HL-60 (cell line): ENCODE measurements at regions not wholly inside any gene's neighbourhood (a gene's known extent, or its start where the extent isn't known, plus 50 kb on each side); places are given as distances from the start of the nearest gene placed in this dataset.

Source experiments
- GABPA ChIP-seq: IDR thresholded peaks from 2 replicates; pipeline ENCODE4 v1.6.1; 2012; ENCODE audit warnings: low read depth
- POLR2AphosphoS5 ChIP-seq: IDR thresholded peaks from 2 replicates; pipeline ENCODE4 v1.6.1; 2012; ENCODE audit warnings: low read depth
- SPI1 ChIP-seq: IDR thresholded peaks from 2 replicates; pipeline ENCODE4 v1.6.1; 2012; ENCODE audit warnings: low read depth, mild to moderate bottlenecking, borderline replicate concordance
- TF ChIP-seq, protein P1 (sequence below): IDR thresholded peaks from one replicate; pipeline ENCODE4 v1.5.1; 2011; ENCODE audit warnings: low read length, control low read depth, inconsistent platforms; ENCODE audit not compliant: insufficient read depth
- TF ChIP-seq, protein P2 (sequence below): IDR thresholded peaks from 2 replicates; pipeline ENCODE4 v1.6.1; 2012; ENCODE audit warnings: low read depth; ENCODE audit not compliant: insufficient replicate concordance

DNA sequence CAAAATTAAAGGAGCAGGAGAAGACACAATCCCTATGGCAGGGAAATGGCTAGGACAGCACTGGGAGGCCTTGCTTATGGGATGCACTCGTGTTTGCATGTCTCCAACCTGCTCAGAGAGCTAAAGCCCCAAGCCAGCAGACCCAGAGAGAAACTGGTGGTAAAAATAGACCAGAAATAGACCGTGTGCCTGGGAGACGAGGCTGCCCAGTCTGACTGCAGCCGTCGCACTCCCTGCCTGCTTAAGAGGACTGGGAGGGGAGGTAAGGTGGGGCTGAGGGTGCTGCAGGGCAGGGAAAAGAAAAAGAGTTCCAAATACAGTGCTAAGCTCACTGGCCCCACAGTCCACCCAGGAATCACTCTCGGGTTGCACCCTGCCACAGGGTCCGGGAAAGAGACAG, 633.5 kb downstream of the BCOR start:
- TF ChIP-seq, protein P1, sequence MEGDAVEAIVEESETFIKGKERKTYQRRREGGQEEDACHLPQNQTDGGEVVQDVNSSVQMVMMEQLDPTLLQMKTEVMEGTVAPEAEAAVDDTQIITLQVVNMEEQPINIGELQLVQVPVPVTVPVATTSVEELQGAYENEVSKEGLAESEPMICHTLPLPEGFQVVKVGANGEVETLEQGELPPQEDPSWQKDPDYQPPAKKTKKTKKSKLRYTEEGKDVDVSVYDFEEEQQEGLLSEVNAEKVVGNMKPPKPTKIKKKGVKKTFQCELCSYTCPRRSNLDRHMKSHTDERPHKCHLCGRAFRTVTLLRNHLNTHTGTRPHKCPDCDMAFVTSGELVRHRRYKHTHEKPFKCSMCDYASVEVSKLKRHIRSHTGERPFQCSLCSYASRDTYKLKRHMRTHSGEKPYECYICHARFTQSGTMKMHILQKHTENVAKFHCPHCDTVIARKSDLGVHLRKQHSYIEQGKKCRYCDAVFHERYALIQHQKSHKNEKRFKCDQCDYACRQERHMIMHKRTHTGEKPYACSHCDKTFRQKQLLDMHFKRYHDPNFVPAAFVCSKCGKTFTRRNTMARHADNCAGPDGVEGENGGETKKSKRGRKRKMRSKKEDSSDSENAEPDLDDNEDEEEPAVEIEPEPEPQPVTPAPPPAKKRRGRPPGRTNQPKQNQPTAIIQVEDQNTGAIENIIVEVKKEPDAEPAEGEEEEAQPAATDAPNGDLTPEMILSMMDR, result no peak
- no peak for TF ChIP-seq POLR2AphosphoS5
- TF ChIP-seq, protein P2, sequence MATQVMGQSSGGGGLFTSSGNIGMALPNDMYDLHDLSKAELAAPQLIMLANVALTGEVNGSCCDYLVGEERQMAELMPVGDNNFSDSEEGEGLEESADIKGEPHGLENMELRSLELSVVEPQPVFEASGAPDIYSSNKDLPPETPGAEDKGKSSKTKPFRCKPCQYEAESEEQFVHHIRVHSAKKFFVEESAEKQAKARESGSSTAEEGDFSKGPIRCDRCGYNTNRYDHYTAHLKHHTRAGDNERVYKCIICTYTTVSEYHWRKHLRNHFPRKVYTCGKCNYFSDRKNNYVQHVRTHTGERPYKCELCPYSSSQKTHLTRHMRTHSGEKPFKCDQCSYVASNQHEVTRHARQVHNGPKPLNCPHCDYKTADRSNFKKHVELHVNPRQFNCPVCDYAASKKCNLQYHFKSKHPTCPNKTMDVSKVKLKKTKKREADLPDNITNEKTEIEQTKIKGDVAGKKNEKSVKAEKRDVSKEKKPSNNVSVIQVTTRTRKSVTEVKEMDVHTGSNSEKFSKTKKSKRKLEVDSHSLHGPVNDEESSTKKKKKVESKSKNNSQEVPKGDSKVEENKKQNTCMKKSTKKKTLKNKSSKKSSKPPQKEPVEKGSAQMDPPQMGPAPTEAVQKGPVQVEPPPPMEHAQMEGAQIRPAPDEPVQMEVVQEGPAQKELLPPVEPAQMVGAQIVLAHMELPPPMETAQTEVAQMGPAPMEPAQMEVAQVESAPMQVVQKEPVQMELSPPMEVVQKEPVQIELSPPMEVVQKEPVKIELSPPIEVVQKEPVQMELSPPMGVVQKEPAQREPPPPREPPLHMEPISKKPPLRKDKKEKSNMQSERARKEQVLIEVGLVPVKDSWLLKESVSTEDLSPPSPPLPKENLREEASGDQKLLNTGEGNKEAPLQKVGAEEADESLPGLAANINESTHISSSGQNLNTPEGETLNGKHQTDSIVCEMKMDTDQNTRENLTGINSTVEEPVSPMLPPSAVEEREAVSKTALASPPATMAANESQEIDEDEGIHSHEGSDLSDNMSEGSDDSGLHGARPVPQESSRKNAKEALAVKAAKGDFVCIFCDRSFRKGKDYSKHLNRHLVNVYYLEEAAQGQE, result no peak
- TF ChIP-seq SPI1, result no peak
- no peak for TF ChIP-seq GABPA
